Mesothelial cell of epicardium (in vitro differentiated cells): ENCODE measurements at regions not wholly inside any gene's neighbourhood (a gene's known extent, or its start where the extent isn't known, plus 50 kb on each side); places are given as distances from the start of the nearest gene placed in this dataset.

Source experiments
- DNase-seq, 2 experiments: peaks; one replicate each; pipeline ENCODE4 v3.0.0; 2021; ENCODE audit warnings: low spot score in 2 of 2; ENCODE audit not compliant: unreplicated experiment in 2 of 2
- H3K27ac Mint-ChIP-seq: 2 replicates; pipeline ENCODE4 v1.8.0; 2021; ENCODE audit warnings: mixed read lengths
- H3K27me3 Mint-ChIP-seq: 2 replicates; pipeline ENCODE4 v1.8.0; 2021; ENCODE audit warnings: low read depth, mixed read lengths
- H3K36me3 Mint-ChIP-seq: 2 replicates; pipeline ENCODE4 v1.8.0; 2021; ENCODE audit warnings: mixed read lengths
- H3K4me1 Mint-ChIP-seq: 2 replicates; pipeline ENCODE4 v1.8.0; 2021; ENCODE audit warnings: mixed read lengths
- H3K4me3 Mint-ChIP-seq: 2 replicates; pipeline ENCODE4 v1.8.0; 2021; ENCODE audit warnings: mild to moderate bottlenecking, moderate library complexity, mixed read lengths
- H3K9me3 Mint-ChIP-seq: 2 replicates; pipeline ENCODE4 v1.8.0; 2021; ENCODE audit warnings: mixed read lengths
- TF ChIP-seq, protein P1 (sequence below): fragments of 200-600 bp; sonication (generic); IDR thresholded peaks from one replicate; pipeline ENCODE4 v1.5.0; 2021; ENCODE audit warnings: antibody characterized with exemption; ENCODE audit not compliant: unreplicated experiment

DNA sequence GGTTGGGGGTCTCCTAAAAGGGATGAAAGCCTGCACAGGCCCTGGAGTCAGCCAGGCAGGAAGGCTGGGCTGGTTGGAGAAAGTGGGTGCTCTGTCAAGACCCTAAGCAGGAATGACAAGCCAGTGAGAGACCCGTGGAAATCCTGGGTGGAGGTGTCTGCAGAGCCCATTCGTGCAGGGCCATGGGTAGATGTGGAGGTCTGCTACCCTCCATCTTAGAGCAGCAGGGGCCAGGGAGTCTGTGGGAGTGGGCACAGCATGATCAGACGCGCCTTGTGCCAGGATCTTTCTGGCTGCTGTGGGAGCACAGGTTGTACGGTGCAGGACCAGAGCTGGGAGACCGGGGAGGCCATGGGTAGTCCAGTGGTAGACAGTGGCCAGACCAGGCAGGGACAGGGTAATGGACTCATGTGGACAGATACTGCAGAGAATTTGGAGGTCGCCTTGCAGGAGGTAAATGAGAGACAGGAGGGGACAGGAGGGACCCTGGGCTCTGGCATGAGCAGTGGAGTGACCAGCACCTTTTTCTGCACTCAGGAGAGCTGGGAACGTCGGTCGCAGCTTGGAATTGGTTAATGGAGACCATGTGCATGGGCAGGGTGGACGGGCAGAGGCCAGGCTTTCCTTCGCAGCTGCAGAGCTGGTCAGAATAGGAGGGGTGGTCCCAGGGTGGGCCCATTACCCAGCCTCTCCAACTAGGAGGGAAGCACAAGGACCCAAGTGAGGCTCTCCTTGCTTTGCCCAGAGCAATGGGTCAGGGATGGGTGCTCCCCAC is 203.5 kb upstream of the PMEPA1 start:
- no peak overlapping the region for H3K4me3 Mint-ChIP-seq
- no peaks in the 10 kb centered on the region for H3K9me3 Mint-ChIP-seq
- TF ChIP-seq, protein P1, sequence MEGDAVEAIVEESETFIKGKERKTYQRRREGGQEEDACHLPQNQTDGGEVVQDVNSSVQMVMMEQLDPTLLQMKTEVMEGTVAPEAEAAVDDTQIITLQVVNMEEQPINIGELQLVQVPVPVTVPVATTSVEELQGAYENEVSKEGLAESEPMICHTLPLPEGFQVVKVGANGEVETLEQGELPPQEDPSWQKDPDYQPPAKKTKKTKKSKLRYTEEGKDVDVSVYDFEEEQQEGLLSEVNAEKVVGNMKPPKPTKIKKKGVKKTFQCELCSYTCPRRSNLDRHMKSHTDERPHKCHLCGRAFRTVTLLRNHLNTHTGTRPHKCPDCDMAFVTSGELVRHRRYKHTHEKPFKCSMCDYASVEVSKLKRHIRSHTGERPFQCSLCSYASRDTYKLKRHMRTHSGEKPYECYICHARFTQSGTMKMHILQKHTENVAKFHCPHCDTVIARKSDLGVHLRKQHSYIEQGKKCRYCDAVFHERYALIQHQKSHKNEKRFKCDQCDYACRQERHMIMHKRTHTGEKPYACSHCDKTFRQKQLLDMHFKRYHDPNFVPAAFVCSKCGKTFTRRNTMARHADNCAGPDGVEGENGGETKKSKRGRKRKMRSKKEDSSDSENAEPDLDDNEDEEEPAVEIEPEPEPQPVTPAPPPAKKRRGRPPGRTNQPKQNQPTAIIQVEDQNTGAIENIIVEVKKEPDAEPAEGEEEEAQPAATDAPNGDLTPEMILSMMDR: no peak
- no peak overlapping the region for H3K27ac Mint-ChIP-seq
- DNase-seq: no peak
- H3K36me3 Mint-ChIP-seq: no peaks in the 10 kb centered on the region
- peaks cover 10% of the 10 kb centered on the region for H3K4me1 Mint-ChIP-seq
- peaks cover 15% of the 10 kb centered on the region for H3K27me3 Mint-ChIP-seq

DNA sequence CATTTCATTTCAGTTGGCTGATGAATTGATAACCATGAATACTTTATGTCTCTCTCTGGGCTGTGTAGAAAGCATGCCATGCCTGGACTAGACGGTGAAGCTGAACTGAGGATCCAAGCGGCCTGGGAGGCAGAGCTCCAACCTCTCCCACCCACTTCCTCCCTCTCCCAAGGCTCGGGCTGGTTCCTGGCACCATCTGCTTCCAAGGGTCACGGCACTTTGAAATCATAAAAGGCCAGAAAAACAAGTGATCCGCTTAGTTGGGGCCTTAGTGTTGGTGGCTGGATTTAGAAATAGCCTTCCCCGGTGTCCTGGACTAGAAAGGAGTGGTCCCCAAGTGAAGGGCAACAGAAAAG is 202.4 kb upstream of the PMEPA1 start:
- peaks cover 15% of the 10 kb centered on the region for H3K27me3 Mint-ChIP-seq
- TF ChIP-seq, protein P1: no peak

DNA sequence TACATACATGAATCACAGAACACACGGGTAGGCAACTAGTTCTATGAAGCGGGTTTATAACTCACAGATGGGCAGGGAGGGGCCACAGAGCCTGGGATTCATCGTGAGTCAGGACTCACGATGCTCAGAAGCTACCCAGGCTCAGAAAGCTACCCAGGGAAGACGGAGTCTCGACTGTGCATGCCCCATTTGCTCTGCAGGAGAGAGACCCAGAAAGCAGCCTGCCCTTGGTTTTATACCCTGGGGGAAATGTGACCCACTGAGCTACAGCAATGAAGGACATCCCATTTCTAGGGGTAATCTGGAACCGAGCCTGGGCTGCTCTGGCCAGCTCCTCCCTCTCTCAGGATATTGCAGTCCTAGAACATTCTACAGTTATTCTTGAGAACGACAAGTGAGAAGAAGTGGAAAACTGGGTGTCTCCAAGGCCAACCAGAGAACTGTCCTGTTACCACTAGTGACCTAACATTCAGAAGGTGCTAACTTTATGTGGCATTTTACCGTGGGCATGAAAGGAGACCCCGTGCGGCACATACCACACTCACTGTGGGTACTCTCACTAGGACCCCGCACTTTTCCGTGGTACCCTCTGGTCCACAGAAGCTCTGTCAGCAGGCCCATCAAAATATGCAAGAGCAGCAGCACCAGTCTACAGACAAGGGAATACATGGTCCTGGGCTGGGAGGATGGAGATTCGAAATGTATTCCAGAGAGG is 201.9 kb upstream of the PMEPA1 start:
- H3K4me3 Mint-ChIP-seq: no peak overlapping the region
- H3K9me3 Mint-ChIP-seq: no peaks in the 10 kb centered on the region
- TF ChIP-seq, protein P1: no peak
- no peak overlapping the region for H3K27ac Mint-ChIP-seq
- peaks cover 19% of the 10 kb centered on the region for H3K4me1 Mint-ChIP-seq
- no peaks in the 10 kb centered on the region for H3K36me3 Mint-ChIP-seq
- H3K27me3 Mint-ChIP-seq: peaks cover 15% of the 10 kb centered on the region
- DNase-seq: no peak

More for the DNA sequence above, 202.4 kb upstream of the PMEPA1 start:
- Mint-ChIP-seq H3K9me3 (no peaks in the 10 kb centered on the region), H3K4me3 (no peak overlapping the region), H3K4me1 (peaks cover 19% of the 10 kb centered on the region), H3K27ac (no peak overlapping the region), H3K36me3 (no peaks in the 10 kb centered on the region)
- DNase-seq: no peak

DNA sequence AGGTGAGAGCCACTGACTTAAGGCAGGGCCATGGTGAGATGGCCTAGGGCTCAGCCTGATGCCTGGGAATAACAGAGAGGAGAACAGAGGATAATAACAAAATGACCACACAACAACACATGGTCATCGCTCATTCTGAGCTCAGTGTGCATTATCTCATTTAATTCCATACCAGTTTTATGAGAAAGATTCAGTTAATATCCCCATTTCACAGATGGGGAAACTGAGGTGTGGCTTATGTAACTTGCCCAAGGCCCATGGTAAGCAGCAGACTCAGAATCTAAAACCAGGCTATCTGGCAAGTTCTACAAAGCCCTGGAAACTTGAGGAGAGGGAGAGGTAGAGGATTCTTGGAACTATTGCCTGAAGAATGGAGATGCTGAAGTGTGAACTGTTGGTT is 200.9 kb upstream of the PMEPA1 start:
- H3K36me3 Mint-ChIP-seq: no peaks in the 10 kb centered on the region
- no peak overlapping the region for H3K27ac Mint-ChIP-seq
- no peak overlapping the region for H3K4me3 Mint-ChIP-seq
- TF ChIP-seq, protein P1: no peak
- H3K27me3 Mint-ChIP-seq: peaks cover 15% of the 10 kb centered on the region
- H3K4me1 Mint-ChIP-seq: peaks cover 21% of the 10 kb centered on the region
- DNase-seq: no peak
- H3K9me3 Mint-ChIP-seq: no peaks in the 10 kb centered on the region

DNA sequence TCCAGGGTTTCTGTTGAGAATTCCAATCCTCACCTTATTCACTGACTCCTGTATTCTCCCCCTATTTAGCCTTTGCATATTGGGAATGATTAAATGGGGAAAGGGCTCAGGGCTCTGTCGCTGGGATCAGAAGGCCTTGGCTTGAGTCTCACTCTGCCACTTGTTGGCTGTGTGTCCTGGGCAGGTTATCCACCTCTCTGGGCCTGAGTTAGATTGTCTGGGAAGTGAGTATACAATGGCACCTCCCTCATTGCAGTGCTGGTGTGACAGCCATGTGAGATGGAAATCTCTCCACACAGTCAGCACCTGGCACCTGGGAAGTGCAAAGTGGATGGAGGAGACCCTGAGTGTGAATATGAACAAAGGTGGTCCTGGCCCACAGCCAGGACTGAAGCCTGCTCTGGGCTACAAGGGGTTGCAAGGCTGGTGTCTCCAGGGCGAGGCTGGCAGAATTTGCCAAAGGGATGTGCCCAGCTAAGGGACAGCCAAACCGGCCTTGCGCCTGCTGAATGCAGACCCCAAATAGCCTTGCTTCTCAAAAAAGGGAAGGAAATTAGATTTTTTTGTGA is 200.0 kb upstream of the PMEPA1 start:
- TF ChIP-seq, protein P1: no peak
- DNase-seq: no peak
- H3K4me1 Mint-ChIP-seq: peaks cover 29% of the 10 kb centered on the region
- H3K9me3 Mint-ChIP-seq: no peaks in the 10 kb centered on the region
- peaks cover 15% of the 10 kb centered on the region for H3K27me3 Mint-ChIP-seq
- H3K4me3 Mint-ChIP-seq: no peak overlapping the region
- no peak overlapping the region for H3K27ac Mint-ChIP-seq
- H3K36me3 Mint-ChIP-seq: no peaks in the 10 kb centered on the region
